Activated T-helper 1 cell treated with Interleukin-2 at 50 U/mL for 16 hours (primary cell): ENCODE measurements at regions not wholly inside any gene's neighbourhood (a gene's known extent, or its start where the extent isn't known, plus 50 kb on each side); places are given as distances from the start of the nearest gene placed in this dataset.

Experiments used
- DNase-seq: peaks from one replicate; pipeline ENCODE4 v3.0.0-alpha.2; 2020; ENCODE audit warnings: low read depth

DNA sequence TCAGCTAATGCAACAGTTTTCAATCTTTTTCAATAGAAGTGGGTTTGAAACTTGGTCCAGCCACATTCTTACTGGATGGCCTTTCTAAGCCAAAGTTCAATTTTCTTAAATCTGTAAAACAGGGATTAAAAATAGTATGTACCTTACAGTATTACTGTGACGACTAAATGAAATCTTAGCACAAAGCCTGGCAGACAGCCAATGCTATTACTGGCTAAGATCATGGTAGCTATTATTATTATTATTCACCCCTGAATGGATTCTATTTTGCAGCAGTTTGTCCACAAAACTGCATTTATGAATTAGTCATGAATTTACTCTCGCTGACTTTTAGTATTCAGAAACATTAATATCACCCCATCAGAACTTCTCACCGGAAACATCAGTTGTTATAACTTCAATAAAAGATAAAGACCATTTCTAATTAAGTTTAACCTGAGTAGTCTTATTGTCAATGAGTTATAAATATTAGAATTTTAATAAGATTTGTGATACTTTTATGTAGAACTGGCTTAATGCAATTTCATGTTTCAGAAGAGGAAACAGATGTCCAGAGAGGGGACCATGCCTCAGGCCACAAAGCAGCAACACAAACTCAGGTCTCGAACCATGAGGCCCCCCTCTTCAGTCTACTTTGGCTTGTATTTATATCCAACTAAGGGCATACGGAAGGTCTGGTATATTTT lies 468.2 kb downstream of the ARHGEF28 start:
- DNase-seq: no peak

DNA sequence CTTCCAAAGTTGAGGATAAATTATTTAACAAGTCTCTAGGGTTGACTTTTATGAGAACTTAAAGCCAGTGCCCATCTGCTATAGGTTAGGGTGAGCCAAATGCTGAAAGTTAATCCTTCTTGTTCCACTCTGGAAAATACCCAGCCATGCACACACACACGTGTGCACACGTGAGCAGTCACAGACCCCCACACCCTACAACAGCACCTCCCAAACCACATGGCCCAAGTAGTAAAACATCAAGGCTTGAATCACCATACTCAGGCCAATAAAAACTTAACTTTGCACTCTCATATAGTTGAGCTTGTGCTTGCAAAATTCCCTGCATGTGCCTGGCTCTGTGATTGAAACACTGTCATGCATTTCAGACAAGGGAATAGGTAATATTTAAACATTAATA lies 467.6 kb downstream of the ARHGEF28 start:
- DNase-seq: no peak

DNA sequence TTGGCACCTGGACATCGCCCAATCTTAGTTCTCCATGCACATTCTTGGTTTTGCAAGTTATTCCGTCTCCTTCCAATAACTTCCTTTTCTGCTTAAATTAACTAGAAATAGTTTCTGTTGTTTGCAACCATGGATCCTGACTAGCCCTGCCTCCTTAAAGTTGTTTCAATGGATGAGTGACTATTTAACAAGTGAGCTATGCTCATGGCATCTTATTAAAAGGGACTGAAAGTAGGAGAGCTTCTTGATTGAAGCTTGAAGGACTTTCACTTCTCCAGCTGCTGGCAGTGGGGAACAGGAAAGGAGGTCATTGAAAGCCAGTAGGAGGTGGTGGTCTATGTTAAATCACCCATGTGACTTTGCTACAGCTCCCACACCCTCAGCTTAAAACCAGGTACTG lies 466.8 kb downstream of the ARHGEF28 start:
- no peak for DNase-seq

DNA sequence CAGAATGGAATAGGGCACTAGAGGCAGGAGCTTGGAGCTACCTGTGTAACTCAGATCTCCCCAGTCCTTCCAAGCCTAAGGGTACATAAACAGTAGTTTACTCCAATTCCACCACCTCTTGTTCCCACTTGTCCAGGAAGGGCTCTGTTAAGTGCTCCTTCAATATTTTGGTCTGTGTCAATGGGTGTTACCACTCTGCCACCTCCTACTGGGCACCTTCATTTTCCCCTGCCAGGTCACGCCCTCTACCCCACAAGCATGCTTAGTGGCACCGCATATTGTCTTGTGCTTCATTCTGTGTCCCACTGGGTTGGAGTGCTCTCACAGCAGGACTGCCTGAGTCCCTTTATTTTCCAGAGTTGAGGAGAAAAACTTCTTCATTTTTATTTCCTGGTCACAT lies 459.8 kb downstream of the ARHGEF28 start:
- DNase-seq: no peak

DNA sequence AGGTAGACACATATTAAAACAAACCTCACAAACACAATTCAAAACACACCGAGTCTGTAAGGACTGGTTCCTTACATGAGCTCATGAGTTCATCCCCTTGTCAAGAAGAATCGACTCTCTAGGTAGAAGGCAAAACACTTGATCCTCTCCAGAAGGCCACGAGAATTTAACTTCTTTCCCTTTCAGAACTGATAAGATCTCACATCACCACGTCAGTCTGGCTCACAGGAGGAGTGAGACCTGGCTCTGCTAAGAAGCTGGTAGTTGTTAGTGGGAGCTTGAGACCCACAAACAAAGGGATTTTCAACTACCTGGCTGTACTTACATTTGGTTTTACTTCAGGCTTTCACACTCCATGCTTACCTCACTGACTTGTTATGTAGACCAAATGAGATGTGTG lies 459.2 kb downstream of the ARHGEF28 start:
- no peak for DNase-seq

DNA sequence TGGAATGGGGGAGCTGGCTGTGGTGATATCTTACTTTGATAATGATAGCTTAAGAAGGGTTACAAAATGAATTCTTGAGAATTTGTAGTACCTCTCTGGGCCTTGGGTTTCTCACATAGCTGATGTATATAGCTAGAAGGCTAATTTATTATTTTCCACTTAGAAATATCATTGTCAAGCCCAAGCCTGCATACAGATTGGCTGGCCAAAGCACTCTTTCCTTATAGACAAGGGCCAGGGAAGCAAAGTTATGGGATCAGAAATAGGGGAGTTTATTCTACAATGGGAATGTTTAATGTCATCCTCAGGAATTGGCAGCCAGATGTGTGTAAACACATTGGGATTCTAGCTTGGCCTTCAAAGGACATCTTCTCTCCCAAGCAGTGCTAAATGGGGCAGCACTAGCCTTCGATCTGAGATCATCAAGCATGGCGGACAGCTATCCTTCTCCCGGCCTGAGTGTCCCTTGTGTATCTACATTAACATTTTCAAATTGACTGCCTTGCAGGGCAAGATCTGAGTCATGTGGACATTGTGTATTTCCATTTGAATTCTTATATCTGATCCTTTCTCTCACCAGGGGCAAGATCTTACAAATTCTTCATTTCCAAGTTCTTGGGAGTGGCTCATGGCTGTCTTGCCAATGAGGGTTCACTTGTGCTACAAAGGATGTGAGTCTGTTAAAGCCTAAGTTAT lies 457.2 kb downstream of the ARHGEF28 start:
- DNase-seq: no peak

DNA sequence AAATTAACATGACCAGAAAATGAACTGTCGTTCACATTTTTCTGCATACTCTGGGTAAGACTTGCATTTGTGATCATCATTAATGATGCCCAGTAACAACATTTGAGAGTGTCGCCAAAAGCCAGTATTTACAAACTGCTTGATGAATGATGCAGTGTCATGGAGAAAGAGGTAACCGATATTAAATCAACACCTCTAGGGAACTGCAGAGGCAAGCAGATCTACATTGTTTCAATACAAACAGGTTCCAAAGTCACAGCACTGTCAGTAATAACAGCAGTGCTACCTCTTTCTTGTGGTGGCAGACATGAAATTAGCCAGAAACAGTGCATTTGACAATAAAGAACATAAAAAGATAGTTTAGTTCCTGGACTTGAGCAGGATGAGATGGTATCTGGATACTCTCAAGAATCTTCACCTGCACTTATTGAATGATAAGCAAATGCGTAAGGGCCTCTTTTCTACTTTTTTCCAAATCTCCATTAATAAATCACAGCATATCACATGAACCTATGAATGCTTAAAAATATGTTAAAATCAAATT lies 456.6 kb downstream of the ARHGEF28 start:
- no peak for DNase-seq

DNA sequence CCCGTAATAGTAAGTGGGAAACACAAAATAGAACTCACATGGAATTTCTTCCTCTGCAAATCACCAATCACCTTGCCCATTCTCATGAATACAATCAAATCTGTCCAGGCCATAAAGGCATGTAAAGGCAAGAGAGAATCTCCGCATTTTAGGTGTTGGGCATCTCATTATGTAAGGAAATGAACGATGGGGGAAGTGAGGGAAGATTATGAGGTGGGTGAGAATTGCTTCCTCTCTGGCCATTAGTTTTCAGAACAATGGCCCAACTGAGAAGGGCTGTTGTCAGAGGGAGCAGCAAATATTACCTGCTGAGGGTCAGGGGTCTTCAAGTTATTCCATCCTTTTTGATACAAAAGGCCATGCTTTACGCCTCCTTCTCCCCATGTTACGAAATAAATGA lies 455.1 kb downstream of the ARHGEF28 start:
- DNase-seq: no peak

DNA sequence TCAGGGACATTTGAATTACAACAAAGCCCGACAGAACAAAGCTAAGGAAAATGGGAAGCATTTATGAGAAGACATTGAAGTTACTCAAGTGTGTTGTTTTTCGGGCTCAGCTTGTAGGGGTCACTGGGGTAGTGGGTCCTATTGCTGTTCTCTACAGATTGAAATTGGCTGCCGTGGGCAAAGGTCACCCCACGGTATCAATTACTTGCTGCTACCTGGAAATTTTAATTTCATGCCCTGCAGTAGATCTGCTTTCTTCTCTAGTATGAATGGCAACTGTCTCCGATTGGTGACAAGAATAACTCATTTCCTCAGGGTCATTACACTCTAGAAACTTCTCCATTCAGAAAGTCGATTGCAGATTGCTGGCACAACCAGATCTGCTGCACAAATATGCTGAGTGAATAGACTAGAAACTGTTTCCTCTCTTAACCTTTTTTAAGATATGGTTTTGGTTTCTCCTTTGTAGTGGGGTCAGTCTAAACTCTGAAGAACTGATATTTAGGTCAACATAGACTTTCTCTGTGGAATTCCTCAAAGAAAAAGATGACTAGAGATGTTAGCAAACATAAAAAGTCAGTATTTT lies 454.1 kb downstream of the ARHGEF28 start:
- DNase-seq: no peak

DNA sequence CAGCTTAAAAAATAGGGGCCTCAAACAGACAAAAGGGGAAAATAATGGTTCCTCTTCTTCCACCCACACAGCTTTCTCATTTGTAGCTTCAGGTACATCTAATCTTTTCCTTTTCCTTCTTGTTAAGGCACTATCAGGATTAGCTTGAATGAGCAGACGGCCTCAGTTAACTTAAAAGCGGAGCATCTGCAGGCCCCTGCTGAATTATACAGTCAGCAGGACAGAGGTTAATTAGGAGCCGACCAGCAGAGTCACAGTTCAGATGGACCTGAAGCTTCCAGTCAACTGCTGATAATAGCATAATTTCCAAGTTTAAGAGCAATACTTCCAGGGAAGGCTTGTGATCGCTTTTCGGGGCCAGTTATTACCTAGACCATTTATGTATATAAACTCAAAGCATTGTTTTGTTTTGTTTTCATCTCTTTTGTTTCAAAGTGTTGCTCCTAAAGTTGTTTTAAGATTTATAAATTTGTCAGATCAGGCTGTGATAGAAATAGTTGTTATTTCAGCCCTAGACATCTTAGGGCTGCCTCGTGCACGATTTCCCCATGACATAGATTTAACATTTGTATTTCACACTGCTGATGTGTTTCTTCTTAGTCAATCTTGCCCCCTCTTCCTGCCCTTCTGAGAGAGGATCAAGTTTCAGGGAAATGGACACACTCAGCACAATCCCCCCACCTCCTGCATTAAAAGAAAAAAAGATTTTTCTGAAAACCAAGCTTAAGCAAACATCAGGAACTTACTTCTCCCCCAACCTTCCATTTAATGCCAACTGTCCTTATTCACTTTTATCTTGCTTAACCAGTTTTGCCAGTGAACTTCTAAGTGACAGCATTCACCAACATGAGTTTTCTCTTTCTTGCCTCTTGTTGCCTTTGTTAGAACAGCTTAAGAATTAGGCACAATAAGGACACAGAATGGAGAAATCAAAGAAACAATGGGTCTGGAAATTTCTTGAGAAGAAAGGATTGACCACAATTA lies 449.8 kb downstream of the ARHGEF28 start:
- no peak for DNase-seq

DNA sequence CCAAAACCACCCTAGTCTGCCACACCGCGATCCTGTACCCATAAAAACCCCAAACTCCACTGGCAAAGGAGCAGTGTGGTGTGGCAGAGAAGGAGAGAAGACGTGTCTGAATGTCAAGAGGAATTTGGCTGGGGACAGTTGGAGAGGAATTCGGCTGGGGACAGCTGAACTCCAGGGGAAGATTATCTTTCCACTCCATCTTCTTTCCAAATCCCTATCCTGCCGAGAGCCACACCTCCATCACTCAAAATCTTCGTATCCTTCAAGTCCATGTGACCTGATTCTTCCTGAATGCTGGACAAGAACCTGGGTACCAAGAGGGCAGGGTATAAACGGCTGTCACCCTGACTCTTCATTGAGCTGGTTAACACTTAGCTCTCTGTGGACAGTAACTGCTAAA lies 448.1 kb downstream of the ARHGEF28 start:
- no peak for DNase-seq

DNA sequence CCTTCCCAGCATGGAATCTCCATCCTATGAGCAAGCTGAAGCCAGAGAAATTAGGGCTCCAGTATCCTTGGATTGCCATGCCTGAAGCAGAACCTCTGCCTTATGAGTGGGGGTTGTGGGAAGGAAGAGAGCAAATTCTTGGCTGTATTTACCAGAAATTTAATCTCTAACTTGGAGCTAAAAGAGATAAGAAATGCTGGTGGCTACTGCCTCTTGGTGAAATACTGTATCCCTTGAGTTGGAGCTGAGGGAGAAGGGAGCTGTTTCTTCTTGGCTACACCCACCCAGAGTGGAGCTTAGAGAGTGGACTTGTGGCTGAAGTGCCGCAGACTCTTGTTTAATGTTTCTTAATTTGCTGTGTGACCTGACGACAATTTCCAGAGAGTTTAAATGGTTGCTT lies 447.3 kb downstream of the ARHGEF28 start:
- no peak for DNase-seq

DNA sequence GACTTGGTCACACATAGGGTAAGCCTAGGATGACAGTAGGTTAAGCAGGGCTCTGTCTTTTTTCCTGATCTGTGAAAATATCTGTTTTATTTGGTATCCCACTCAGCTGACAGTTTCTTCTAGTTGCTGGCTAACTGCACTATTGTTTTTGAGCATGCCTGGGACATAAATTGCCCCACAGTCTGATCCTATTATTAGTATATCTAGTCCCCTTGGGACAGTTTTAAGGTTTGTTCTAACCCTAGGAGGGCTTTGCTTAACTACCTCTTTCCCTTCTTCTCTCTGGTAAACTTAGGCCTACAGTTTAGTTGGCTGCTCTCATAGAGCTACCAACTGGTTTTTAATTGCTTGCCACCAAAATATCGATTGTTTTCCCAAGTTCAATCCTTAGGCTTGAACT lies 446.6 kb downstream of the ARHGEF28 start:
- no peak for DNase-seq

DNA sequence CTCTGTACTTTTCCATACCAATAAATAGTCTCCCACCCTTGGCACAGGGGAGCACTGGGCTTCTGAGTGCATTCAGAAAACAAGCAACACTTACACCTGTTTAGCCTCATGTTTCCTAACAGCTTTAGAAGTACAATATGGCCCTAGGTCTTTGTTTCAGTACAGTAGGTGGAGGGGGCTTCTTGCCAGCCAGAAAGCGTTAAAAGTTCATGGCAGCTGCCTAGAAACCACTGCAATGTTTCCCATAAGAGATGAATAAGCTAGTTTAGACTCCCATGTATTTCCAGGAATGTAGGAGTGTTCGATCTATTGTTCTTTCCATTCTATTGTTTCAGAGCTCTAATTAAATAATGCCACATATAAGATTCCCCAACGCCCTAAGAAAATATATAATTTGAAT lies 444.8 kb downstream of the ARHGEF28 start:
- no peak for DNase-seq

DNA sequence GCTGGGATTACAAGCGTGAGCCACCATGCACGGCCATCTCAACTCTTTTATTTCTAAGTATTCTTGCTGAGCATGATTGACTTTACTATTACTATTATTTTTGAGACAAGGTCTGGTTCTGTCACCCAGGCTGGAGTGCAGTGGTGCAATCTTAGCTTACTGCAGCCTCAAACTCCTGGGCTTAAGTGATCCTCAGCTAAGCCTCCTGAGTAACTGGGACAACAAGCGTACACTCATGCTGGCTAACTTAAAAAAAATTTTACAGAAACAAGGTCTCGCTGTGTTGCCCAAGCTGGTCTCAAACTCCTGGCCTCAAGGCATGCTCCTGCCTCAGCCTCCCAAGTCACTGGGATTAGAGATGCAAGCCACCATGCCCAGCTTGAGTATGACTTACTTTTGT lies 443.7 kb downstream of the ARHGEF28 start:
- DNase-seq: no peak

DNA sequence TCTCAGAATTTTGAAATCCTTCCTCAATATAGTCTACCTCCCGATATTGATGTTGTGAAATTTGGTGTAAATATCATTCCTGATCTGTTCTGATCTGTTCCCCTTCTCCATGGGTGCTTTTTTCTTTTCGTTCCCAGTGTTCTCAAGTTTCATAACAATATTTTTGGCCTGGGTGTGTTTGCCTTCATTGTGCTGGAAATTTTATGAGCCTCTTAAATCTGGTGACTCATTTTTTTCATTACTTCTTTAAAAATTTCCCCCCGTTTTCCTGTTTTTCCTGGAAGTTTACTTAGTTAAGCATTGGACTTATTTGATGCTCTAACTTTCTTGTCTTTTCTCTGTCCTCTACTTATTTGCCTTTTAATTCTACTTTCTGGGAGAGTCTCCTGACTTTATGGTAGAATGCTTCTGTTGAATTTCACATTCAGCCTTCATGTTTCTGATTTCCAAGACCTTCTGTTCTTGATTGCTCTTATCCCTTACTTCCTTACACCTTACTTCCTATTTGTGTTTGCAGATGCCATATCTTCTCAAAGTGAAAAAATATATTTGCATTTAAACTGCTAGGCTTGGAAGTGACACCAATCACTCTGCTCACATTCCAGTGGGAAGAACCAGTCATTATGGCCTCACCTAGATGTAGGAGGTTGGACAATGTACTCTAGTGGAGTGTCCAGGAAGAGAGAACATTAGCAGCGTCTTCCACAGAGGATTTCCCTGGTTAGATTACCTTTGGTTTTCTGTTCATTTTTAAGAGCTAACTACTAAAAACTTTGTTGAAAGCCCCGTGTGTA lies 441.9 kb downstream of the ARHGEF28 start:
- DNase-seq: no peak

DNA sequence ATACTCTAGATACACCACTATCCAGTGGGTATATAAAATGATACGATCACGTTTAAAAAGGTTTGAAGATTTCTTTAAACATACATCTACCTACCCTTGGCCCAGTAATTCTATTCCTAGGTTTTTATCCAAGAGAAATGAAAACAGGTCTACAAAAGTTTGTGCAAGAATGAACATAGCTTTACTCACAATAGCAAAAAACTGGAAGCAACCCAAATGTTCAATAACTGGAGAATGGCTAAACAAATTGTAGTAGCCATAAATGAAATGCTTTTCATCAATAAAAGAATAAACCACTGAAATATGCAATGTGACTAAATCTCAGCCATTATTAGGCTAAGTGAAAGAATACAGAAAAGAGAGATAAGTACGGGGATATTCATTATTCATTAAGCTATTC lies 438.9 kb downstream of the ARHGEF28 start:
- no peak for DNase-seq

DNA sequence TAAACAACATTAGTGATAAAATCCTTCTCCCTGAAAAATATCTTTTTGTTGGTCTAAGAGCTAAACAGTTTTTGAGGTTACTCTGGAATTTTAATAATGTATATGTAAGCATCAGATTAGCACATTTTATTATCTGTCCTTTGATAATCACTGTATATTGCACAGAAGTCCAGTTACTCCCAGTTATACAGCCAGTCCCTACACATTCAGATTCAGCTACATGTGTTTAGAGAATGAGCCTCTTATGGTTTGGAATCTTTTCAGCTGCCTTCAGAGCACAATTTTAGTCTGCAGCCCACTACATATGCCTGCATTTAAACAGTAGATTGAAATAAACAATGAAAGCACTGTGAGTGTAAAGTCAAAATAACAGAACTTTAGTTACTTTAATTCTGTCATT lies 438.2 kb downstream of the ARHGEF28 start:
- DNase-seq: no peak

DNA sequence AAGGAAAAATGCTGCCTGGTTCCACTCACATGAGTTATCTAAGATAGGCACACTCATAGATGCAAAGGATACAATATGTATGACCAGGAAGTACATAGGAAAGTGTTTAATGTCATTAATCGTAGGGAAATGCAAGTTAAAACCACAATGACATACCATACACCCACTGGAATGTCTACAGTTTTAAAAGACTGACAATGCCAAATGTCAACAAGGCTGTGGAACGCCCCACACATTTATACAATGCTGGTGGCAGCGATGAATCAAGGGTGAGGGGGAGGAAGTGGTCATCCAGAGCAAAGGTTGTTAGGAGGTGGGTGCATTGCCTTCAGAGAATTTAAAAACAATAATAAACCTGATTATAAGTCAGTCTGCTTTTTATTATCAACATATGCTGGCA lies 437.8 kb downstream of the ARHGEF28 start:
- no peak for DNase-seq

DNA sequence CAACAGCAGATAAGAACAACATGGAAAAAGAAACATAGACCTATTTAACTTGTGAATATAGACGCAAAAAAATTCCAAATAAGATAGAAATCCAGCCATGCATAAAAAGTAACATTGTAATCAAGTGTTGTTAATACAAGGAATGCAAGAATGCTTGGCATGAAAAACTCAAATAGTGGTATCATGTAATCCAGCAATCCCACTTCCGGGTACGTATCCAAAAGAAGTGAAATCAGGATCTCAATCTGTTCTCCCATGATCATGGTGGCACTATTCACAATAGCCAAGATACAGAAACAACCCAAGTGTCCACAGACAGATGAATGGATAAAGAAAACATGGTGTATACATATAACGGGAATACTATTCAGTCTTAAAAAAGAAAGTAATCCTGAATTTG lies 437.4 kb downstream of the ARHGEF28 start:
- no peak for DNase-seq

DNA sequence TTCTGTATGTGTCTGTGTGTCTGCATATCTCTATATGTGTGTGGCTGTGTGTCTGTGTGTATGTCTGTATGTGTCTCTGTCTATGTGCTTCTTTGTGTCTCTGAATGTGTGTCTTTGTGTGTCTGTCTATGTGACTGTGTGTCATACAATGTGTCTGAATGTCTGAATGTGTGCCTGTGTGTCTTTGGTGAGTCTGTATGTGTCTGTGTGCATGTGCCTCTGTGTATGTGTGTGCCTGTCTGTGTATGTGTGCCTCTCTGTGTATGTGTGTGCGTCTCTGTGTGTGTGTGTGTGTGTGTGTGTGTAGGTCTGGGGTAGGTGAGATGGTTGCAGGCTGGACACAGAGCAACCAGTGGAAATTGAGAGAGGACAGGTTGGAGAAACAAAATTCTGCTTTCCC lies 435.3 kb downstream of the ARHGEF28 start:
- DNase-seq: no peak
